HG03469 (cell line): ENCODE measurements at regions not wholly inside any gene's neighbourhood (a gene's known extent, or its start where the extent isn't known, plus 50 kb on each side); places are given as distances from the start of the nearest gene placed in this dataset.

Experiments used
- ATAC-seq: cut with Tn5 transposase; IDR thresholded peaks from one replicate; pipeline ENCODE4 v1.9.1; 2021; ENCODE audit warnings: mild to moderate bottlenecking, moderate library complexity, moderate number of reproducible peaks; ENCODE audit not compliant: unreplicated experiment

DNA sequence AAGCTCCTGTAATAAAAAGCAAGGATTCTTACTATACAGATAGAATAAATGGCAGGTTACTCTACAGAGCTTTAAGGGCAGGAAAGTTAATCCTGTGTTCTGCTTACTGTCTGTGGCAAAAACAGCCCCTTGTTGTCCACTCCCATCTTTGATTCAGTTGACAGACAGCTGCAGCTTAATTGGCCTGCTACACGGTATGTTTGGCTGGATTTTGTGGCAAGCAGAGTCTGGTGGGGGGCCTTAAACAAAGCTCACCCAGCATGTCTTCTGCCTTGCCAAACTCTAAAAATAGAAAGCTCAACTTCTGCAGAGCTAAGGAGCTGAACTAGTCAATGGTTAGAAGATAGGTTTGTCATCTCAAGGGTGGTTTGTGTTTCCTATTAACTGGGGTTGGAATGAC, 407.2 kb downstream of the HLX start:
- ATAC-seq: no peak

DNA sequence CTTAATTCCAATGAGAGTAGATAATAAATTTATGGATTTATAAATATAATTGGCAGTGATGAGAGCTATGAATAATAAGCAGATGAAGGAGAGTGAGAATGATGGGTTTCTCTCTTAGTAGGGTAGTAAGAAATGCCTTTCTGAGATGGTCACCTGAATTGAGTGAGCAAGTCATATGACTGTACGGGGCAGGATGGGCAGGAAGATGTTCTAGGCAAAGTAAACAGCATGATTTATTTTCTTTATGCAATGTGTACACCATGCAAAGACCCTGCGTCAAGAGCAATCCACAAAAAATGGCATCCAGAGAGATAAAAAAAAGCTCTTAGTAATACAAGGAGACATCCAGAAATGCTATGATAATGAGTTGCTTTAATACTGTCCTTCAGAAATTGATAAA, 409.9 kb downstream of the HLX start:
- no peak for ATAC-seq

DNA sequence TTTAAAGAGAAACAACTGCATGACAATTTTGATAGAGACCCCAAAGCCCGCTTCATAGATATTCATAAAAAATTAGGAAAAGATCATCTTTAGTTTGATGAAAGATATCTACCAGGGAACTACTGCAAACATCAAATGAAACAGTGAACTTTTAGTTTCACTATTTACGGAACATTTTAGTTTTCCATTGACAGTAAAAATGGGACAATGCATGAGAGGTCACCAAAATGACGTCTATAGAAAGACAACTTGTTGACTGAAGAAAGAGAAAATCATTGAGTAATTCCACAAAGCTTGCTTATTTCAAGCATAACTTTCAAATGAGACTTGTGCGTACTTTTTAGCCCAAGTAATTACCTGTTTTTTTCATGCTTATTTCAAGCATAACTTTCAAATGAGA, 411.4 kb downstream of the HLX start:
- no peak for ATAC-seq

DNA sequence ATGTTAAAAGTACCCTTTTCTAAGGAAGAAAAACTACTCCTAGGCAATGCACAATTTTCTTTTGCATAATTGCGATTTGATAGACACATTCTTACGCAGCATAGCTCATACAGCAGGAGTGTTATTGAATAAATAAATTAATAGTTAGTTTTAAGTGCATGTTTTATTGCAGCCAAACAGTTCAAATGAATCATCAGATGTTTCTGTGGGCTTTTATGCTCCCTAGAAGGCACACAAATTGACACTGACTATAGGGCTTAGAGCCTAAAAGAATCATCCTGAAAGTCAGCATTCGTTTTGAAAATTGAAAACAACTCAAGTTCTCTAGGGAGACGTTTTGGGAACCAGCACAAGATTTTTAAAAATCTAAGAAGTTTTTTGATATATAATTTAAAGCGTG, 411.9 kb downstream of the HLX start:
- no peak for ATAC-seq

DNA sequence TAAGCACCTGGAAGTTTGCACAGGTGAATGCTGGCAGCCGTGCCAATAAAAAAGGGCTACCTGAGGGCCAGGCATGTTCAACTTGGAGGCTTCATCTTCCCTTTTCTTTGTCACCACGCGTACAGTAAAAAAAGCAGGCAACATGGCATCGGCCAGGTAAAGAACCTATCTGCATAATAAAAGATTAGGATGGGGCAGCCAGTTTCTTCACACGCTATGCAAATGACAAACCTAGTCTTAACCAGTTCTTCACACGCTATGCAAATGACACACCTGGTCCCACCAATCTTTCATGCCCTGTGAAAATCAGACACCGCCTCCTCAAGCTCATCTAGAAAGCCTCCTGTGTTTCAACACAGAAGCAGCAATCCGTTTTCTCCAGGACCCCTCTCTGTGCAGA, 413.4 kb downstream of the HLX start:
- ATAC-seq: no peak

DNA sequence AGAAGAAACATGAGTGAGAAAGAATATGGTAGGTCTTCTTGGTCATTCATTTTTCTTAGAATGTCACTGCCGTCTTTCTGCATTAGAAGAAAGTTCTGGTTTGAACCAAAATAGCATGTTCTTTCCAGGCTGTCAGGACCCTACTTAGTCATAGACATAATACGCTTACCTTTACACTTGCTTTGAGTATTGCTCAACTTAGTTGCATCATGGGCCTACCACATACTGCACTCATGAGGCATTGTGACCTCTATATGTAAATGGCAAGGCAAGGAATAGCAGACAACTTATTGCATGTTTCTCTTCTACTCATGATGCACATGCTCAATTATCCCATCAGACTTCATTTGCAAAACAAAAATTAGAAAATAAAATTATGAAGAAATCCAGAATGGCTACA, 415.0 kb downstream of the HLX start:
- ATAC-seq: no peak

DNA sequence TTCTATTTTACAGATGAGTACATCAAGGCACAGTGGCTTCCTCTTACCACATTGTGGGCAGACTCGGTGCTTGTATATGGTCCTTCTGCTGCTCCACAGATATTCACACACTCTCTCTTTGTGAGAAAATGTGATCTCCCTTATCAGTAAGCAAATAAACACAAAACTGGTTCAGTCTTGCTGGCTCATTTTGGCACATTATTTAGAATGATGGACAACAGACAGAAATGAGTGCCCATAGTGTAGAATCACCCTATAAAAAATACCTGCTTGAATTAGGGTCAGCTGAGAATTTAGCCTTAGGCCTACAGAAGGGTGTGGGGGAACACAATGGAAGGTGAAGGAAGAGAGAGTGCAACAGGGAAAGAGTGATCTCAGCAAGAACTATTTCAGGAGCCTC, 423.1 kb downstream of the HLX start:
- no peak for ATAC-seq

DNA sequence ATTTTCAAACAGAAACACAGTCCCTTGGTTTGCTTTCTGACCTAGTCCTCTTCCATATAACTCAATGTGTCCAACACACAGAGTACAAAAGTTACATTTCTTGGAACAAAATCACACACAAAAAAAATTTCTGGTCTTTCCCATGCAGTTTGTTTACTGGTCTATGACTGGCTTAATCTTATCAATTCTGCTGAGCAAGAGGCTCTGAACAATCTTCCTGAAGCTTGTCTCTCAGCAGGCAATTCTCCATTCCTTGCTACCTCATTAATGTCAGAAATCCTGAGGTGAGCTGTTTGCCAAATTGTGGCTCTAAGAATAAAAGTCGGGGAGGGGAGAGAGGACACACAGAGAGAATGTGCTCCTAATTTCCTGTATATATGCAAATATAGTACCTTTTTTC, 423.6 kb downstream of the HLX start:
- no peak for ATAC-seq

DNA sequence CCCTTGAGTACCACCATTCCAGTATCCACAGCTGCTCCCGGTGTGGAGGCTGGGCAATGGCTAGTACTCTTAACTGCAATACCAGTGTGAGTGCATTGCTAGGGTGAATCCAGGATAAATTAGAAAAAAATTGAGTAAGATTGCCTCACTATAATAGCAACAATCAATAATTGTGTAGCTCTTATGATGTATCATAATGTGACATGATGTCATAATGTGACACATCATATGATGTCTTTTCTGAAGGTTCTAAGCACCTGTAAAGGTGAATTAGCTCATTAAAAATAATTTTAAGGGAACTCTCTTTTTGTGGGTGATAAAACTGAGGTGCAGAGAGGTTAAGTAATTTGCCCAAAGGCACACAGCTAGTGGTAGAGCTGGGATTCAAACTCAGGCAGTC, 424.4 kb downstream of the HLX start:
- no peak for ATAC-seq

DNA sequence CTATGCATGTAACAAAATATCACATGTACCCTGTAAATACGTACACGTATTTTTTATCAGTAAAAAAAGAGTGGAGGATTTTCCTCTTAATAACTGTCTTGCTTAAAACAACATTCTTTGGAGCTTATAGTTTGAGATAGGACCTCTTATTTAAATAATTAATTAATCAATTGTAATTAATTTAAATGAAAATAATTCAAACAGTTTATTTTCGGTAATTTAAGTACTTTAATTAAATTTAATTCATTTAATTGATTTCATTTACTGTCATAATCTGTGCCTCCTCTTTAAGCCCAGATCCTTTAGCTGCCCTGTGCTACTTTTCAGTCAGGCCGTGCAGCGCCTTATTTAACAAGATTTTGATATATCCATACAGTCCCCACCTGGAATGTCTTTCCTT, 427.0 kb downstream of the HLX start:
- no peak for ATAC-seq

DNA sequence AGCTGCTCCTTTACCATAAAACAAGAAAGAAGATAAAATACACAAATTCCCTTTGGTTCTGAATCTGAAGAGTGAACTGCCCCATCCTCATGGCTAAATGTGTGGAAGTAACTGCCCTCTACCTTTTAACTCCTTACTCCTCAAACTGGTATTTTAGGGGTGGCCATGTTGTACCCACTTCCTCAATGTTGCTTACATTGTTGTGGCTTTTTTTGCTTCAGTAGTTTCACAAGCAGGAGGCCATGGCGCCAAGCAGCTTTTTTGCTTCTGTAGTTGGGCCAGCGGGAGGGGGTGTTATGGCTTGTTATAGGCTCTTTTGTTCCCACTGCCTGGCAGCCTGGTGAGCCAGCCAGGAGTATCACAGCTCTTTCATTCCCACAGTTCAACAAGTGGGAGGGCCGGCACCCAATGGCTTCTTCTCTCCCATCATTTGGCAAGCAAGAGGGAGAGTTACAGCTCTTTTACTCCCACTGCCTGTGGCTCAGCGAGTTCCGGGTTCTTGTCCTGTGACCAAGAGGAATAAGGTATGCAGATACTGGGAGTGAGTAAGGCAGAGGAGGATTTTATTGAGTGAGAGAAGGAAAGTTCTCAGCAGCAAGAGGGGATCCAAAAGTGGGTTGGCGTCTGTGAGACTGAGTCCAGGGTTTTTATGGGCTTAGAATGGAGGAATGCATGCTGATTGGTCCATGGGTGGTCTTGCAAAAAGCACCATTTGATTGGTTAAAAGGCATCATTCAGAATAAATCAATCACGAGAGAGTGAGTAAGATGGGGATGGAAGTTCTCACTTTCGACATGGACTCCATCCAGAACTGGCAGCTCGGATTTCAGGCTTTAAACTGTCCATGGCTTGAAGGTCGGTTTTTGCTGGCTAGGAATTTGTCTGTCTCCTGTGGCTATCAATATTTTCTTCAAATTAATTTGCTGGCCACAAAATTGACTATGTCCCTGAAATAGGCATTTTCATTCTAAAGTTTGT, 429.6 kb downstream of the HLX start:
- no peak for ATAC-seq

DNA sequence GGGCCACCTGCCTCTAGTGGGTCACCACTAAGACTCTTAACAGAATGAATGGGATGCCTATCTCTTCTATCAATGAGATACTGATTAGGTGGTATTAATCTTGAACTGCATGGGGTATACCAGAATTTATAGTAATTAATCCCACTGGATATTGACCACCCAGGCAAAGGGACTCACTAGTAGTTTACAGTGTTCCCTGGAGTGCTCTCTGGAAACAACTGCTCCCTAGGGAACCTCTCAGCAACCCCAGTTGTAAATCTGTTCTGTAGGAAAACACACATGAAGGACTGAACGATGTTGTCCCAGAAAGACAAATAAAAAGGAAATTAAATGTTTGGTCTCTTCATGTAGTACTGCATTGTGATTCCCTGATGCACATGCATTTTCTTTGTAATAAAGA, 430.5 kb downstream of the HLX start:
- ATAC-seq: no peak

DNA sequence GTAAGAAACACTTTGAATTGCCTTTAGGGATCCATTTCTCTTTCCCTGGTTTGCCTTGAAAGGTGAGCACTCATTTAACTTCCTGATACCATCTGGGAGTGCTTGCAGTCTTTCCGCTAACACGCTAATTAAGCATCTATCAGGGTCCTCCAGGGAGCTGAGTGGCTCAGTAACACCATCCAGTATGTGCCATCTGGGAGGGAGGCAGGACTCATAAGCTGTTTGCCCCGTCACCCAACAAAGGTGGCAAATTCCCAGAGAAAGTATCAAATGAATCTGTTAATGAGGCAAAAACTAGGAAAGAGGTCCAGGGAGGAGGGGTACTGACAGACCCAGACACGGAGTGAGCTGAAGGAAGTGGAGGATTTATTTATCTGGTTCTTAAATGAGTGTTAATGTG, 430.9 kb downstream of the HLX start:
- no peak for ATAC-seq

DNA sequence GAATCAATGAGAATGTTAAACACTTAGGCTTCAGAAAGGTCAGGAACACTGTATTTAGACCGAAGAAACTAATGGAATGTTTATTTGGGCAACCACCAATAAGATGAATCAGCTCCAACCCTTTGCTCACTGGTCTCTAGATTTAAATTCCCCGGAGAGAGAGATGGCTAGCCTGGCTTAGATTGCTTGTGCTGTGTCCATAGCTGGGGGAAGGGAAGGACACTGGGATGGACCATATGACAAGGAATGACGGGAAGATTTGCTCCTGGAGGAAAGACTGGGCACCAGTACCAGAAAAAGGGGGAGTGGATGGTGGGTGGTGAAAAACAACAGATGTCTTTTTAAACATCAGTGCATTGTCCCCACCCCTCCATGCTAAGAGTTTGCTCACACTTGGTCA, 426.6 kb downstream of the DUSP10 start:
- no peak for ATAC-seq

DNA sequence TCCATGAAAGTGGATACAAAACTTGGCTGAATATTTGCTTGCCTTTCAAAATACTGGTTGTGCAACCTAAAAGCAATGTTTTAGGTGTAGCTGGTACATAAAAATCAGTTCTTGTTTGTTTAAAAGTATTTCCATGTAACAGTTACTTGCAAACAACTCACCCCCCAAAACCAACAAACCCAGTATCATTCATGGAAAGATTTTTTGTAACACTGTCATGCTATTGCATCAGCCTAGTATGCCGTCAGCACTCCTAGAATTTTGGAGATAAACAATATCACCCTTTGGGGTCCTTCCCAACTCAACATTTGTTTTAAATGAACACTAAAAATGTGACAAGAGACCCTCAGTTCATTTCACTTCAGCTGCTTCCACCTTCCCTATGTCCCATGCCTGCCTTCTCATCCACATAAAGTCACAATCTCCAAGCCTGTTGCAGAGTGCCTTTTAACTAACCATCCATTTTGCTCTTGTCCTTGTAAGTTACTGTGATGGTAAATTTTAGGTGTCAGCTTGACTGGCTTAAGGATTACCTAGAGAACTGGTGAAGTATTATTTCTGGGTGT, 425.3 kb downstream of the DUSP10 start:
- no peak for ATAC-seq

DNA sequence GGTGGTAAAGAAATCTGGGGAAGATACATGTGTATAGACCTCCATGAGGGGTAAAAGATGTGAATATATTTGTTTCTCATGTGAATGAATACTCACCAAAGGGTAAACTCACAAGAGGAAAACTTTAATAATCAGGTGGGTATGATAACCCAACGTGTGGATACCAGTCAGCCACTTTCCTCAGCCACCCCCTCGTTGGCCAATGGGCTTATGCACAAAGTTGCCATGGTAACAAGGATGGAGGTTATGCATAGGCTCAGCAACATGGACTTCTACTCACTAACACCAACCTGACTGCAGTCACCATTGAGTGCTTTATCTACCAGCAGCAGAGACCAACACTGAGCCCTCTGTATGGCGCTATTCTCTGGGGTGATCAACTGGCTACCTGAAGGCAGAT, 424.4 kb downstream of the DUSP10 start:
- no peak for ATAC-seq

DNA sequence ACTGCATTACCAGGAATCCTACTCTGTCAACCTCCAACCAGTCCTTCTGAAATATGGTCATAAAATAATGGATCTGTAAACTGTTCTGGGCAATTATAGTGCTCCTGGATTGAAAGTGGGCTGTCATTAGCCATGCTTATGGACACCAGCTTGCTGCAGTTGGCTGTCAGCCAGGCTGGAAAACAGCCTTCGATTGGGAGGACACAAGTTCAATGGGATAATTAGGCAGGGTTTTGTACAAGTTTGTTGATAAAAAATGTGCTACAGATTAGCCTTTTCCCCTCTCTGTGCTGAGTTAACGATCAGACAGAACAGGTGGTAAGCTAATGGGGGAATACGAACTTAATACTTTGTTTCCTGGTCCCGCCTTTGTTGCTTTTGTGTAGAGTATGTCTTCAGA, 413.9 kb downstream of the DUSP10 start:
- ATAC-seq: no peak

DNA sequence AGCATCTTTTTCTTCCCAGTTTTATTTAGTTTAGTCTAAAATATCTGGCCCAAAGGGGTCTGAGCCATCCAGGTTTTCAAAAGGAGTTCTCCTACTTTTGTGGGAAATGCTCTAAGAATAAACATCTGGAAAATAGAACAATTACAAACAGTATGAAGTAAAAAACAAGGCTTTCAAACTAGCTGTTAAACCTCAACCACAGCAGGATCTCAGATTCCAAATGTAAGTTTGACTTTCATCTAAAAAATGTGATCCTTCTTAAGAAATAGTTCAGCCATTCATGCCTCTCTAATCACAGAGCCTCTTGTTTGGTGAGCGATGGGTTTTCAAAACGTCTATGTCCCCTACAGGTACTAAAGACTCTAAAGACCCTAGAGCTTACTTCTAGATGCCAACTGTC, 413.5 kb downstream of the DUSP10 start:
- no peak for ATAC-seq

DNA sequence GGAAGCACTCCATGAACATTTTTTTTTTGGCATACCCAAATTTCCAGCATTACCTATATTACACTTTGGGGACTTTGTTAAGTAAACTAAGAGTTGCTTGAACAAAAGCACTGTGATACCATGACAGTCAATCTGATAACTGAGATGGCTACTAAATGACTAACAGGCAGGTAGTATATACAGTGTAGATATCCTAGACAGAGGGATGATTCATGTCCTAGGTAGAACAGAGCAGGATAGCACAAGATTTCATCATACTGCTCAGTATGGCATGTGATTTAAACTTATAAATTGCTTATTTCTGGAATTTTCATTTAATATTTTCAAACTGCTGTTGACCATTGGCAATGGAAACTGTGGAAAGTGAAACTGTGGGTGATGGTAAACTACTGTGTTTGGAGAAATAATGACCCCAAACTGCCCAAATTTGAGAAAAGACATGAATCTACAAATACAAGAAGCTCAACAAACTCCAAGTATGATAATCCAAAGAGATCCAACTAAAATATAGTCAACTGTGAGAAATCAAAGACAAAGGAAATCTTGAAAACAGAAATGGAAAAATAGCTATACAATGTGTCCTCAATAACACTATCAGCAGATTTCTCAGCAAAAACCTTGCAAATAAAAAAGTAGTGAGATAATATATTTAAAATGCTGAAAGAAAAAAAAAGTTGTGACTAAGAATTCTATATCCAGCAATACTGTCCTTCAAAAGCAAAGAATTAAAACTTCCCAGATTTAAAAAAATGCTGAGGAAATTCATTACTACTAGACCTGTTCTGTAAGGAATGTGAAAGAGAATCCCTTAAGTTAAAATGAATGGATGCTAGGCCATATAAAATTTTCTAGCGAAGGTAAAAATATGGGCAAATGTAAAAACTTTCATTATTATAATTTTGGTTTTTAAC, 410.4 kb downstream of the DUSP10 start:
- ATAC-seq: no peak

DNA sequence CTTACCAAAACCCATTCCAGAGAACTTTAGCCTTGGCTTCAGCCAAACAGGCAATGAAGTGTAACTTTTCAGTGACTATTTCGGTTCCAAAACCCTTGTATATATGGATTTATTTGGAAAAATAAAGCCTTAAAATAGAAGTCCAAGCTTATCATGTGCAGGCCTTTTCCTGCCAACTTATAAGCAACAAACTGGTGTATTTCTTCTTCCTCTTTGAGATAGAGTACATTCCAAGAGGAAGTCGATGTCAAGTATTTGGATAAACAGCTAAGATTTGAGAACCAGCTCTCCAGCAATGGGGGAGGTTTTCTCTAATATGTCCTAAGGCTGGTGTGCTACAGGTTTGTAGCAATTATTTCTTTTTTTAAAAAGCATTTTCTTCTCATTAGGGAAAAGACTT, 407.8 kb downstream of the DUSP10 start:
- no peak for ATAC-seq
